ENCODE measurements at regions not wholly inside any gene's neighbourhood (a gene's known extent, or its start where the extent isn't known, plus 50 kb on each side); places are given as distances from the start of the nearest gene placed in this dataset.

DNA sequence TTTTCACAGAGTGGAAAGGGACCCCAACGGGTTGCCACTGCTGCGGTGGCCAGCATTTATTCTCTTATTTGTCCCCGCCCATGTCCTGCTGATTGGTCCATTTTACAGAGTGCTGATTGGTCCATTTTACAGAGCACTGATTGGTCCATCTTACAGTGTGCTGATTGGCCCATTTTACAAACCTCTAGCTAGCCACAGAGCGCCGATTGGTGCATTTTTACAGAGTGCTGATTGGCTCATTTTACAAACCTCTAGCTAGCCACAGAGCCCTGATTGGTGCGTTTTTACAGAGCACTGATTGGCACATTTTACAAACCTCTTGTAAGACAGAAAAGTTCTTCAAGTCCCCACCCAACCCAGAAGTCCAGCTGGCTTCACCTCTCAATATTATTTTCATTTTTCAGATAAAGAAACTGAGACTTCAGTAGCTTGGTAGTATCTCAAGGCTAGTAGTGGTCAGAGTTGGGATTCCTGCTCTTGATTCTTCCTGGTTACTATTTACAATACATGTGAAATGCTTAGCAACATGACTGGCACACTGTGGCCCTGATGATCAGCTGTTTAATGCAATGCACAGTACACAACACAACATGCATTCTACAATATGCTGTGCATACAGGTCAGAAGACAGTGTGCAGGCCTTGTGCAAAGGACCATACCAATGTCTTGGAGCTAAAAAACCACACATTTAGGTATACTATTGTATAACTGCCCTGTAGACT, 63.6 kb upstream of the BOD1 start:
- TF ChIP-seq, protein P1, sequence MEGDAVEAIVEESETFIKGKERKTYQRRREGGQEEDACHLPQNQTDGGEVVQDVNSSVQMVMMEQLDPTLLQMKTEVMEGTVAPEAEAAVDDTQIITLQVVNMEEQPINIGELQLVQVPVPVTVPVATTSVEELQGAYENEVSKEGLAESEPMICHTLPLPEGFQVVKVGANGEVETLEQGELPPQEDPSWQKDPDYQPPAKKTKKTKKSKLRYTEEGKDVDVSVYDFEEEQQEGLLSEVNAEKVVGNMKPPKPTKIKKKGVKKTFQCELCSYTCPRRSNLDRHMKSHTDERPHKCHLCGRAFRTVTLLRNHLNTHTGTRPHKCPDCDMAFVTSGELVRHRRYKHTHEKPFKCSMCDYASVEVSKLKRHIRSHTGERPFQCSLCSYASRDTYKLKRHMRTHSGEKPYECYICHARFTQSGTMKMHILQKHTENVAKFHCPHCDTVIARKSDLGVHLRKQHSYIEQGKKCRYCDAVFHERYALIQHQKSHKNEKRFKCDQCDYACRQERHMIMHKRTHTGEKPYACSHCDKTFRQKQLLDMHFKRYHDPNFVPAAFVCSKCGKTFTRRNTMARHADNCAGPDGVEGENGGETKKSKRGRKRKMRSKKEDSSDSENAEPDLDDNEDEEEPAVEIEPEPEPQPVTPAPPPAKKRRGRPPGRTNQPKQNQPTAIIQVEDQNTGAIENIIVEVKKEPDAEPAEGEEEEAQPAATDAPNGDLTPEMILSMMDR (conservative IDR thresholded peaks at IDR 0.05; ENCODE audit: low read depth, low read length) = no peak
- TF ChIP-seq POLR2A (IDR thresholded peaks at IDR 0.05; ENCODE audit: low read depth, low read length) = no peak
- TF ChIP-seq MXI1 (IDR thresholded peaks at IDR 0.05; ENCODE audit: borderline replicate concordance, low read depth, low read length) = no peak
- TF ChIP-seq CEBPB (IDR thresholded peaks at IDR 0.05; ENCODE audit: low read depth, low read length) = no peak
- TF ChIP-seq RAD21 (IDR thresholded peaks at IDR 0.05; ENCODE audit: low read length) = no peak
- TF ChIP-seq MAFK (IDR thresholded peaks at IDR 0.05; ENCODE audit: low read depth, low read length) = no peak
- TF ChIP-seq RFX5 (IDR thresholded peaks at IDR 0.05; ENCODE audit: low read depth, low read length) = no peak
- no peak for TF ChIP-seq BHLHE40 (IDR thresholded peaks at IDR 0.05; ENCODE audit: low read depth, low read length)
